ENCODE measurements at regions not wholly inside any gene's neighbourhood (a gene's known extent, or its start where the extent isn't known, plus 50 kb on each side); places are given as distances from the start of the nearest gene placed in this dataset.
"Not testable (repeated sequence)": the region's sequence is repeated elsewhere in the genome, so short reads cannot be mapped to it uniquely, and the experiment has no call there.

GRCh38 chr3:137554242-137554641, 209.9 kb upstream of the SOX14 start:
- CTCF ChIA-PET, result no interaction called here
- DNase-seq (ENCODE audit: low read depth, low spot score), result no peak
- POLR2A ChIA-PET, result no interaction called here
- H3K4me3 ChIP-seq (ENCODE audit: low read depth, low read length), result no peak overlapping the region
- TF ChIP-seq CTCF (IDR thresholded peaks at IDR 0.05; ENCODE audit: insufficient read depth, low read length, missing control alignments), result no peak

- DNase-seq (ENCODE audit: low read depth, low spot score), result no peak
- TF ChIP-seq CTCF (IDR thresholded peaks at IDR 0.05; ENCODE audit: insufficient read depth, low read length, missing control alignments), result no peak
- ChIA-PET POLR2A (no interaction called here), CTCF (no interaction called here)
- no peak overlapping the region for H3K4me3 ChIP-seq (ENCODE audit: low read depth, low read length)
Measured at GRCh38 chr3:137568880-137569279, 195.2 kb upstream of the SOX14 start.

GRCh38 chr3:137572931-137573330, 191.2 kb upstream of the SOX14 start:
- DNase-seq (ENCODE audit: low read depth, low spot score), result no peak
- TF ChIP-seq CTCF (IDR thresholded peaks at IDR 0.05; ENCODE audit: insufficient read depth, low read length, missing control alignments), result no peak
- ChIA-PET CTCF (no interaction called here), POLR2A (no interaction called here)
- no peak overlapping the region for H3K4me3 ChIP-seq (ENCODE audit: low read depth, low read length)

GRCh38 chr3:137582484-137582883, 181.6 kb upstream of the SOX14 start:
- TF ChIP-seq CTCF (IDR thresholded peaks at IDR 0.05; ENCODE audit: insufficient read depth, low read length, missing control alignments), result no peak
- no peak overlapping the region for H3K4me3 ChIP-seq (ENCODE audit: low read depth, low read length)
- ChIA-PET CTCF (no interaction called here), POLR2A (no interaction called here)
- DNase-seq (ENCODE audit: low read depth, low spot score), result no peak

GRCh38 chr3:137583256-137583655, 180.9 kb upstream of the SOX14 start:
- H3K4me3 ChIP-seq (ENCODE audit: low read depth, low read length), result no peak overlapping the region
- CTCF ChIA-PET, result no interaction called here
- no peak for TF ChIP-seq CTCF (IDR thresholded peaks at IDR 0.05; ENCODE audit: insufficient read depth, low read length, missing control alignments)
- DNase-seq (ENCODE audit: low read depth, low spot score), result no peak
- POLR2A ChIA-PET, result no interaction called here

GRCh38 chr3:137588871-137589270, 175.2 kb upstream of the SOX14 start:
- no peak overlapping the region for H3K4me3 ChIP-seq (ENCODE audit: low read depth, low read length)
- DNase-seq (ENCODE audit: low read depth, low spot score), result no peak
- TF ChIP-seq CTCF (IDR thresholded peaks at IDR 0.05; ENCODE audit: insufficient read depth, low read length, missing control alignments), result no peak
- CTCF ChIA-PET, result no interaction called here
- POLR2A ChIA-PET, result no interaction called here

- CTCF ChIA-PET; DNase-seq (ENCODE audit: low read depth, low spot score); POLR2A ChIA-PET; H3K4me3 ChIP-seq (ENCODE audit: low read depth, low read length): not testable (repeated sequence)
Measured at GRCh38 chr3:137595415-137595814, 168.7 kb upstream of the SOX14 start.
